ENCODE measurements at regions not wholly inside any gene's neighbourhood (a gene's known extent, or its start where the extent isn't known, plus 50 kb on each side); places are given as distances from the start of the nearest gene placed in this dataset.

DNA sequence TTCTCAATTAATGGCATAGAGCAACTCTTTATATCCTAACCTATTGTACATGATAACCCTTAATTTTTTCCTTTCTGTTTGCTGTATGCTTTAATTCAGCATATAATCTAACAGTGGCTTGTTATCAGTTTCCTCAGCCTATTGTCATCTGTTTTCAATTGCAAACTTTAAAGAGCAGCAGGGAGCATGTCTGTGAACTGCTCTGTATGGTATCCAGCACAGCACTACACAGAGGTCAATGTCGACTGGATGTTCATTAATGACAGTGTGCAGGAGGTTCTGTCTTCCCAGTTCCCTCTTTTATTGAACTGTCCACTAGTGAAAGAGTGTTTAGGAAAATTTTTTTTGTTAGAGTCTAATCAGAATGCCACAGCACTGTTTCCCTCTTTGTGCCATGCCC is 609.1 kb downstream of the SOX5 start:
- H2BK15ac ChIP-seq (ENCODE audit: low read depth, low read length), result no peak overlapping the region
- no peaks in the 10 kb centered on the region for H3K4me1 ChIP-seq (ENCODE audit: insufficient read depth, low read length)
- no peaks in the 10 kb centered on the region for H3K23me2 ChIP-seq (ENCODE audit: insufficient read length, low read depth, low read length, poor library complexity, severe bottlenecking)
- no peak overlapping the region for H4K91ac ChIP-seq (ENCODE audit: insufficient read length, low read depth, low read length)
- no peak overlapping the region for H3K14ac ChIP-seq (ENCODE audit: insufficient read depth, low read length)
- H3K4me1 Mint-ChIP-seq, result peaks cover 9% of the 10 kb centered on the region in 2 experiments
- no peaks in the 10 kb centered on the region for H3K36me3 Mint-ChIP-seq (ENCODE audit: insufficient read depth in 1 of 3, low read depth in 3 of 3)
- no peak overlapping the region for H4K5ac ChIP-seq (ENCODE audit: insufficient read length, low read depth, low read length)
- H3K27ac ChIP-seq (ENCODE audit: insufficient read length, low read depth, low read length), result no peak overlapping the region
- H3K27me3 ChIP-seq (ENCODE audit: insufficient read depth, low read length), result no peaks in the 10 kb centered on the region
- no peaks in the 10 kb centered on the region for H4K20me1 ChIP-seq (ENCODE audit: control insufficient read depth, insufficient read depth, insufficient read length)
- H3K23ac ChIP-seq (ENCODE audit: insufficient read length, low read depth, low read length), result no peak overlapping the region
- no peak overlapping the region for H2BK20ac ChIP-seq (ENCODE audit: low read depth, low read length, poor library complexity, severe bottlenecking)
- no peak overlapping the region for H2BK12ac ChIP-seq (ENCODE audit: insufficient read length, low read depth, low read length)
- no peak overlapping the region for H2AFZ ChIP-seq (ENCODE audit: low read length)
- H2BK5ac ChIP-seq (ENCODE audit: insufficient read length, low read length), result no peak overlapping the region
- no peak for DNase-seq
- no peaks in the 10 kb centered on the region for H3K27me3 Mint-ChIP-seq (ENCODE audit: low read depth)
- H3K27ac Mint-ChIP-seq, result no peak overlapping the region
- H3K79me1 ChIP-seq (ENCODE audit: insufficient read depth, low read depth, low read length, poor library complexity, severe bottlenecking), result no peaks in the 10 kb centered on the region
- no peak overlapping the region for H2BK120ac ChIP-seq (ENCODE audit: low read depth, low read length, poor library complexity, severe bottlenecking)
- H3K9ac ChIP-seq (ENCODE audit: extremely low read depth, insufficient read length, low read length), result no peak overlapping the region
- H3K56ac ChIP-seq (ENCODE audit: insufficient read length, low read depth, low read length), result no peak overlapping the region
- H2AK5ac ChIP-seq (ENCODE audit: insufficient read length, low read length), result no peak overlapping the region
- no peak overlapping the region for H3K4me2 ChIP-seq (ENCODE audit: insufficient read depth, insufficient read length, low read length)
- H3K9me3 ChIP-seq (ENCODE audit: control insufficient read depth, low read depth, low read length), result no peaks in the 10 kb centered on the region
- no peaks in the 10 kb centered on the region for H3K79me2 ChIP-seq (ENCODE audit: insufficient read depth, low read length)
- no peak overlapping the region for H3K4ac ChIP-seq (ENCODE audit: low read depth, low read length)
- whole genome bisulfite sequencing (ENCODE audit: extremely low coverage, insufficient read length, low lambda C conversion rate), result no CpG with 5 or more reads among the region's 1 CpG
- H3K4me3 Mint-ChIP-seq, result no peak overlapping the region
- H3K9me3 Mint-ChIP-seq, result no peaks in the 10 kb centered on the region; a peak in 1 of 5 replicates
- TF ChIP-seq, protein P1, sequence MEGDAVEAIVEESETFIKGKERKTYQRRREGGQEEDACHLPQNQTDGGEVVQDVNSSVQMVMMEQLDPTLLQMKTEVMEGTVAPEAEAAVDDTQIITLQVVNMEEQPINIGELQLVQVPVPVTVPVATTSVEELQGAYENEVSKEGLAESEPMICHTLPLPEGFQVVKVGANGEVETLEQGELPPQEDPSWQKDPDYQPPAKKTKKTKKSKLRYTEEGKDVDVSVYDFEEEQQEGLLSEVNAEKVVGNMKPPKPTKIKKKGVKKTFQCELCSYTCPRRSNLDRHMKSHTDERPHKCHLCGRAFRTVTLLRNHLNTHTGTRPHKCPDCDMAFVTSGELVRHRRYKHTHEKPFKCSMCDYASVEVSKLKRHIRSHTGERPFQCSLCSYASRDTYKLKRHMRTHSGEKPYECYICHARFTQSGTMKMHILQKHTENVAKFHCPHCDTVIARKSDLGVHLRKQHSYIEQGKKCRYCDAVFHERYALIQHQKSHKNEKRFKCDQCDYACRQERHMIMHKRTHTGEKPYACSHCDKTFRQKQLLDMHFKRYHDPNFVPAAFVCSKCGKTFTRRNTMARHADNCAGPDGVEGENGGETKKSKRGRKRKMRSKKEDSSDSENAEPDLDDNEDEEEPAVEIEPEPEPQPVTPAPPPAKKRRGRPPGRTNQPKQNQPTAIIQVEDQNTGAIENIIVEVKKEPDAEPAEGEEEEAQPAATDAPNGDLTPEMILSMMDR (conservative IDR thresholded peaks at IDR 0.05), result no peak
- no peak overlapping the region for H3K18ac ChIP-seq (ENCODE audit: insufficient read length, low read depth, low read length)
- H3T11ph ChIP-seq (ENCODE audit: low read length), result no peak overlapping the region
- H4K8ac ChIP-seq (replicated peaks; ENCODE audit: insufficient read length, low read depth, low read length), result no peak overlapping the region
